ENCODE measurements at regions not wholly inside any gene's neighbourhood (a gene's known extent, or its start where the extent isn't known, plus 50 kb on each side); places are given as distances from the start of the nearest gene placed in this dataset.
"Not testable (repeated sequence)": the region's sequence is repeated elsewhere in the genome, so short reads cannot be mapped to it uniquely, and the experiment has no call there.

GRCh38 chr4:23962462-23962861 lies 72.6 kb upstream of the PPARGC1A start:
- TF ChIP-seq CTCF (IDR thresholded peaks at IDR 0.05; ENCODE audit: low read depth, low read length) = no peak
- DNase-seq = no peak
- no peaks in the 10 kb centered on the region for H3K9me3 ChIP-seq
- H3K4me1 ChIP-seq = no peaks in the 10 kb centered on the region
- no peaks in the 10 kb centered on the region for H3K36me3 ChIP-seq
- H3K27me3 ChIP-seq = peaks cover 3% of the 10 kb centered on the region; the same call in 1 of the 2 replicates
- no peak overlapping the region for H3K4me3 ChIP-seq (ENCODE audit: low read depth, low read length)

GRCh38 chr4:23961395-23961794 lies 71.5 kb upstream of the PPARGC1A start:
- H3K4me1 ChIP-seq; H3K9me3 ChIP-seq; H3K36me3 ChIP-seq; H3K27me3 ChIP-seq; DNase-seq; H3K4me3 ChIP-seq (ENCODE audit: low read depth, low read length): not testable (repeated sequence)

- DNase-seq = no peak
- Histone ChIP-seq H3K36me3 (no peaks in the 10 kb centered on the region), H3K4me1 (no peaks in the 10 kb centered on the region), H3K27me3 (peaks cover 3% of the 10 kb centered on the region; the same call in 1 of the 2 replicates), H3K4me3 (ENCODE audit: low read depth, low read length) (no peak overlapping the region), H3K9me3 (no peaks in the 10 kb centered on the region)
- no peak for TF ChIP-seq CTCF (IDR thresholded peaks at IDR 0.05; ENCODE audit: low read depth, low read length)
Measured at GRCh38 chr4:23959396-23960148, 69.7 kb upstream of the PPARGC1A start.

GRCh38 chr4:23958749-23959148 lies 68.9 kb upstream of the PPARGC1A start:
- no peaks in the 10 kb centered on the region for H3K4me1 ChIP-seq
- H3K36me3 ChIP-seq = no peaks in the 10 kb centered on the region
- TF ChIP-seq CTCF (IDR thresholded peaks at IDR 0.05; ENCODE audit: low read depth, low read length) = no peak
- DNase-seq = no peak
- H3K4me3 ChIP-seq (ENCODE audit: low read depth, low read length) = no peak overlapping the region
- no peaks in the 10 kb centered on the region for H3K9me3 ChIP-seq
- peaks cover 3% of the 10 kb centered on the region; the same call in 1 of the 2 replicates for H3K27me3 ChIP-seq

- DNase-seq = no peak
- 0 out of 2 replicates have a peak, but pooled peaks have one; percentile 17 for TF ChIP-seq CTCF (IDR thresholded peaks at IDR 0.05; ENCODE audit: low read depth, low read length)
- Histone ChIP-seq H3K36me3 (no peaks in the 10 kb centered on the region), H3K4me3 (ENCODE audit: low read depth, low read length) (no peak overlapping the region), H3K9me3 (no peaks in the 10 kb centered on the region), H3K4me1 (no peaks in the 10 kb centered on the region), H3K27me3 (no peaks in the 10 kb centered on the region)
Measured at GRCh38 chr4:23957465-23957864, 67.6 kb upstream of the PPARGC1A start.

- H3K36me3 ChIP-seq = no peaks in the 10 kb centered on the region
- no peaks in the 10 kb centered on the region for H3K4me1 ChIP-seq
- no peak overlapping the region for H3K4me3 ChIP-seq (ENCODE audit: low read depth, low read length)
- H3K9me3 ChIP-seq = no peaks in the 10 kb centered on the region
- TF ChIP-seq CTCF (IDR thresholded peaks at IDR 0.05; ENCODE audit: low read depth, low read length) = no peak
- no peaks in the 10 kb centered on the region for H3K27me3 ChIP-seq
- DNase-seq = no peak
Measured at GRCh38 chr4:23956601-23957364, 66.9 kb upstream of the PPARGC1A start.

Data from BE2C (cell line).